ENCODE measurements at regions not wholly inside any gene's neighbourhood (a gene's known extent, or its start where the extent isn't known, plus 50 kb on each side); places are given as distances from the start of the nearest gene placed in this dataset.

DNA sequence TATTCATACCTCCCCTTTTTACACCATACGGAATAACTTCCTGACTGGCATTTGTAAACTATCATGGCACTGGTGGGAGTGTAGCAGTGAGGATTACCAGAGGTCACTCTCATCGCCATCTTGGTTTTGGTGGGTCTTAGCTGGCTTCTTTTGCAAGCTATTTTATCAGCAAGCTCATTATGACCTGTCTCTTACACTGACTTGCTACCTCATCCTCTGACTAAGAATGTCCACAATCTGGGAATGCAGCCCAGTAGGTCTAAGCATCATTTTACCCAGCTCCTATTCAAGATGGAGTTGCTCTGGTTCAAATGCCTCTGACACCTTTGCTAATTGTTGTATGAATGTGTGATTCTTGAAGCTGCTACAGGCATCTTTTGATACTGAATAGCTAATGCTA lies 950.8 kb upstream of the SLC39A10 start:
- CTCF ChIA-PET = no interaction called here
- no peak overlapping the region for H3K4me3 ChIP-seq (ENCODE audit: low read depth, low read length)
- POLR2A ChIA-PET = no interaction called here
- no peak for DNase-seq (ENCODE audit: low read depth, low spot score)
- no peak for TF ChIP-seq CTCF (IDR thresholded peaks at IDR 0.05; ENCODE audit: insufficient read depth, low read length, missing control alignments)

- H3K4me3 ChIP-seq (ENCODE audit: low read depth, low read length) = no peak overlapping the region
- no peak for TF ChIP-seq CTCF (IDR thresholded peaks at IDR 0.05; ENCODE audit: insufficient read depth, low read length, missing control alignments)
- DNase-seq (ENCODE audit: low read depth, low spot score) = no peak
- ChIA-PET POLR2A (no interaction called here), CTCF (no interaction called here)
Measured at GRCh38 chr2:194705398-194705797, 951.6 kb upstream of the SLC39A10 start.

- POLR2A ChIA-PET = no interaction called here
- TF ChIP-seq CTCF (IDR thresholded peaks at IDR 0.05; ENCODE audit: insufficient read depth, low read length, missing control alignments) = no peak
- no peak overlapping the region for H3K4me3 ChIP-seq (ENCODE audit: low read depth, low read length)
- DNase-seq (ENCODE audit: low read depth, low spot score) = no peak
- CTCF ChIA-PET = no interaction called here
Measured at GRCh38 chr2:194700726-194701125, 956.3 kb upstream of the SLC39A10 start.

- no peak for TF ChIP-seq CTCF (IDR thresholded peaks at IDR 0.05; ENCODE audit: insufficient read depth, low read length, missing control alignments)
- POLR2A ChIA-PET = no interaction called here
- no peak for DNase-seq (ENCODE audit: low read depth, low spot score)
- no peak overlapping the region for H3K4me3 ChIP-seq (ENCODE audit: low read depth, low read length)
- CTCF ChIA-PET = no interaction called here
Measured at GRCh38 chr2:194700116-194700515, 956.9 kb upstream of the SLC39A10 start.

DNA sequence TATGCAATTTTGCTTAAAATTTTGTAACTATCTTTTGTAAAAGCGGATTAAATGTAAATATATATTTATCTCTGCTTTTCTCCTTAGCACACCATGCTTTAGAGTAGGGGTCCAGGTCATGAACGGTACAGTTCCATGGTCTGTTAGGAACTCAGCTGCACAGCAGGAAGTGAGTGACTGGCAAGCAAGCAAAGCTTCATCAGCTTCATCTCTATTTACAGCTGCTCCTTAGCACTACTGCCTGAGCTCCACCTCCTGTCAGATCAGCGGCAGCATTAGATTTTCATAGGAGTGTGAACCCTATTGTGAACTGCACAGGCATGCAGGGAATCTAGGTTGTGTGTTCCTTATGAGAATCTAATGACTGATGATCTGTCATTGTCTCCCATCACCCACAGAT lies 959.0 kb upstream of the SLC39A10 start:
- POLR2A ChIA-PET = no interaction called here
- no peak for TF ChIP-seq CTCF (IDR thresholded peaks at IDR 0.05; ENCODE audit: insufficient read depth, low read length, missing control alignments)

GRCh38 chr2:194697439-194697838 lies 959.6 kb upstream of the SLC39A10 start:
- ChIA-PET POLR2A (no interaction called here), CTCF (no interaction called here)
- no peak for DNase-seq (ENCODE audit: low read depth, low spot score)
- no peak overlapping the region for H3K4me3 ChIP-seq (ENCODE audit: low read depth, low read length)
- no peak for TF ChIP-seq CTCF (IDR thresholded peaks at IDR 0.05; ENCODE audit: insufficient read depth, low read length, missing control alignments)

More for the DNA sequence above, 959.0 kb upstream of the SLC39A10 start:
- H3K4me3 ChIP-seq (ENCODE audit: low read depth, low read length) = no peak overlapping the region
- DNase-seq (ENCODE audit: low read depth, low spot score) = no peak
- CTCF ChIA-PET = no interaction called here

Data from AG04449 (cell line).